NCI-H2227 (cell line): ENCODE measurements at regions not wholly inside any gene's neighbourhood (a gene's known extent, or its start where the extent isn't known, plus 50 kb on each side); places are given as distances from the start of the nearest gene placed in this dataset.

Experiments used
- DNase-seq: peaks from one replicate; lab custom pipeline; 2025; ENCODE audit not compliant: unreplicated experiment; lab: John Stamatoyannopoulos, UW

DNA sequence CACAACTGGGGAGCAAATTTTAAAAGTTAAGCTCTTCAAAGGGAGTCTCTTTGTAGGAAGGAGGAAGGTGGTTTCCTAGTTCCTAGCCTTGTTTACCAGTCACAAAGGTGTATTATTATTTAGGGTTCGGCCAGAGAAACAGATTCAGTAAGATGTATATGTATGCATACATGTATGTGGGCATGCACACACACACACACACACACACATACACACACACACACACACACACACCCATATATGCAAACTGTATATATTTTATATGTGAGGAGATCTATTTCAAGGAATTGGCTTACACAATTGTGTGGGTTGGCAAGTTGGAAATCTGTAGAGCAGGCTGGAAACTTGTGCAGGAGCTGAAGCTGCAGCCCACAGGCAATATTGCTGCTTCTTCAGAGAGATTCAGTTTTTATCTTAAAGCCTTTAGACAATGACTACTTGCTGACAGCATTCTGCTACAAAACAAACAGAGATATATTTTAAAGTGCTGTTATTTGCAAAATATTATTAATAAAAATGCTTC, 75.3 kb upstream of the DNAH5 start:
- DNase-seq: no peak

DNA sequence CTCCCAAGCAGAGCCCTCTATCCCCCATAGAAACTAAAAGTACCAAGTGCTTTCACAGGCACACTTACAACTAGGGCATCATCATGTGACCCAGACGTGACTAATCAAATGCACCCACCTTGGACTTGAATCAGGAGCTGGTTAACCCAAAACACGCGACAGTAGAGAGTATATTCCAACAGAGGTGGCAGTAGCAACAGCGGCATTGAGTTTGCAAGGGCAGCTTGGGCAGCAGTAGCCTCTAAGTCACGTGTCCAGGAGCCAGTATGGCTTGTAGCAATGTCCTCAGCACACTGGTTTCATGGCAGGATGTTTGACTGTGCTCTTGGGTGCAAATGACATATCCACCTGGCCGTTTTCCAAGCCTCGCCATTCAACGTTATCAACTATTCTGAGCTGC, 73.4 kb upstream of the DNAH5 start:
- no peak for DNase-seq

DNA sequence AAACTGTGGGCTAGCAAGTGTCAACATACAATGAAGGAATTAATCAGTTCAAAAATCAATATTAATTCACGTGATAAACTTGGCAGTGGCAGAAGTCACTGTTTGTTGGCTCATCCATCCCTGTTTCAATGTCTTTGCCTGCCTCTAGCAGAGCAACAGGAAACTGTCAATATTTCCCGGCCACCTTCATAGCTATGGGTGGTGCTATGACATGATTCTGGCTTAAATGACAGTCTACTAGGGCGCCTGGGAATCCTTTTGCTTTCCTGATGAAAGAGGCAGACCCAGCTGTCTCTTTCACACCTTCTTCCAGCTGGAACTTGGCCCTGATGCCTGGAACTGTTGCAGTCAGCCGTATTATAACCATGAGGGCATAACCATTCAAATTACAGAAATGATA, 72.1 kb upstream of the DNAH5 start:
- DNase-seq: peak; percentile 11

DNA sequence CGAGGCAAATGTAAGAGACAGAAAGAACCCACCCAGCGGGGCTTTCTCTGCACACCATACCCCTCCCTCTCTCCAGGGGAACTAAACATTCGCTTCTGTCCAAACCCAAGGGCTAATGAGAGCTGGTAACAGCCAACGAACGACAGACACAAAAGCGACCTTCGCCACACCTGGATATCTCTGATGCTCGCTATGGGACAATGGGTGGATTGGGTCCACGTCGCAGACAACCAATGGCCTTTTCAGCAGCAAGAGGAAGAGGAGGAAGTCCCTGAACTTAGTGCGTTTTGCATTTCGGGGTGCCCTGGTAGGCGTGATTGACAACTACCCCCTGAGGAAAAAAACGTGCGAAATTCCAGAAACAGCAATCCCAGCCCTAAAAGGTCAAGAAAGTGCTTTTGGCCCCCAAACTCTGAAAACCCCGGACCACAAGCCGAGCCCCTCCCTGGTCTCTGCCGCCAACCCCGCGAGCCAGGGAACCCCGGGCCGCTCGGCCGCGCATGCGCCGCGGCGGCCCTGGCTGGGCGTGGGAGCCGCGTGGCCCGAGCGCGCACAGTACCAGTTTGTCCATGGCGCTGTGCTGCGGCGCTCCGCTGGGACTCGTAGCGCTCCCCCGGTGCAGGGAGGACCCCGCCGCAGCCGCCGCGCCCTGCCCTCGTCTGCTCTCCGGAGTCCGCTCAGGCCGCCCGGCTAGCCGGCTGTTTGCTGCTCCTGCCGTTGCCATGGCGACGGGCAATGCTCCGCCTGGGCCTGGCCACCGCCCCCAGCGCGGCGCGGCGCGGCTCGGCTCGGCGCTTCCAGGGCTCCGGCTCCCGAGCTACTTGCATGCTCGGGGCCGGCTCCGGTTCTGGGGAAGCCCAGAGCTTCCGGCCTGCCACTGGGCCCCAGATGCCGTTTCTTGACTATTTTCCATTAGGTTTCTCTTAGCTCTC, 66.9 kb upstream of the DNAH5 start:
- DNase-seq: peak; percentile 97

DNA sequence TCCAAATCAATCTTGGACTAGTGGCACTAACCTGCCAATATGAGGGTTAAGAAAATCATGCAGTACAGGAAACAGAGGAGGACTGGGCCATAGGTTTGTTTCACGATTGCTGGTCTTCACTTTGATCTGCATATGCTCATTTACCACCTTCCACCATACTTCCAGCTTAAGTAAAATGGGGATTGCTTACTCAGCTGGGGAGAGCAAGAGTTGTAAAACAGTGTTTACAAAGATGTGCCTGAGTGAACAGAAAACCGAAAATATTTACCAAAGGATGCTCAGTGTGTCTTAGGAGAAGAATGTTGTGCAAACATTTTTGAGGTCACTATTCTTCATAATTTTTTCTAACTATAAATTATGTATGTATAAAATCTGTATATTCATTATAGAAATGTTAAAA, 65.1 kb upstream of the DNAH5 start:
- DNase-seq: no peak

DNA sequence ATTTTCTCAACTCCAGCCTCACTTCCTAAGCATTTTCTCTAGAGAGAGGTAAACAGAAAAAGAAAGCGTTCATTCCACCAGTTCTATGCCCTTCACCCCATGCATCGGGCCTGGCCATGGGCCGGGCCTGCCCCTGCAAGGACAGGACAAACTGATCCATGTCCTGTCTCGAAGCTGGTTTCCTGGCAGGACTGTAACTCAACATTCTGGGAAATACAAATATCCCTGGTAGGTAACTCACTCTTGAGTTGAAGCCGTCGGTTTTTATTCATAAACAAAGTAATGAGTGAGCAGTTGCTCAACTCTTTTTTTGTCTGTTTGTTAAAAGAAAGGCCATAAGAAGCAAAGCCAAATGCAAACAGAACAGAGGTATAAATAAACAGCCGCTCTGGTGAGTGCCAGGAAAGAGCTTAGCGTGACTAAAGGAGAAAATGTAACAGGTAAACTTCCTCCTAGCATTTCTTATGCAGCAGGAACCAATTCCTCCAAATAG, 64.4 kb upstream of the DNAH5 start:
- no peak for DNase-seq

DNA sequence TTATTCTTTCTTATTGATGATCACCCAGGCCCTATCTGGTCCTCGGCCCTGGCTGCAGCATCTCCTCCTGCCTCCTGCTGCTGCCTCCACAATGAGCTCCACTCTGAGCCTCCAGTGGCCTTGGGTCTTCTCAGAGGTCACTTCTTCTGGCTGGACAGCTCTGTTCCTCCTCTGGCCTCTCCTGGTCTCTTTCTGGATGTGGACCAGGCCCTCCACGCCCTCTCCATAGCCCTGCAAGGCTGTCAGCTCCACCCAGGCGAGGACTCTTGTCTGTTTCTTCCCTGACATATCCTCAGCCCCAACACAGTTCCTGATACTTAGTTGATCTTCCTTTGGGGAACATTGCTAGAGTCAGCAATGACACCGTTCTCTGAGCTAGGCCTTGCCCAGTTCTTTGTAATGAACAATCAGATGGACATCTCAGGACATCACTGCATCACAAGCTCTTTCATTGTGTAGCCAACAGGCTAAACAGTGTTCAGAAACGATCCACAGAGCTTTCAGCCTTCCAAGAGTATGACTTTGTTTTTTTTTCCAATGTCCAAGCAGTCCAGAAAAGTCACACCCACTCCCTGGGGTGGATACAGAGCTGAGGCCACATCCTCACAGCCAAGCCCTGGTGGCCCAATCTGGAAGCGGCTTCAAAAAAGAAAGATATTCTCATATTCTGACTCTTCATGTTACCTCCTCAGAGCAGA, 62.5 kb upstream of the DNAH5 start:
- no peak for DNase-seq

DNA sequence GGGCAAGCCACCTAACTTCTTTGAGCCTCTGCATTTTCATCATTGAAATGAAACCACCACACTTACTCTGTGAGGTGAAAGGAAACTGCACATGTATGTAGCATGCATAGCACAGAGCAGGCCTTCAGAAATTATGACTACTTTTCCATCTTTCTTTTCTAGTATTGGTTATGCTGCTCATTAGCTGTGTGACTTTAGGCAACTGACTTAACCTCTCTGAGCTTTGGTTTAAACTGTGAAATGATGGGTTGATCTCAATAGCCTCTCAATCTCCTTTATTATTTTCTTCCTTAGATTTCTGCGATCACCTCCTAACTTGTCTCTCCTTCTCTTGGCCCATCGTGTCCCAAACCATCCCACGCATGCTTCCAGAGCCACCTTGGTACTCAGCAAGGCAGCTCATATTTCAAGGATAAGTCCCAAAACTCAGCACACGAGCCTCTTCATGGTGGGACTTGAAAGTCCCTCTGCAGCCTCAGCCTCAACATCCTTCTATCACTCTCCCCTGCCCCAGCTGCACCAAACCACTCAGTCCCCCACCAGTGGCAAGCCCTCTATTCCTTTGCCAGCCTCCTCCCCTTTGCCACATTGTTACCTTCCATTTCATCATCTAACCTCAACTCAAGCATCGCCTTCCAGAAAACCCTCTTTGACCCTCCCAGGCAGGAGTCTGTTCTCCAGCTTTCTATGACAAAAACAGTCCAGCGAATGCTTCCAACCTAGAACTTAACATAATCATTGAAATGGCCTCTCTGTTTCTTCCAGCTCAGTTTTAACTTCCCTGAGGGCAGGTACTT, 60.3 kb upstream of the DNAH5 start:
- DNase-seq: no peak

DNA sequence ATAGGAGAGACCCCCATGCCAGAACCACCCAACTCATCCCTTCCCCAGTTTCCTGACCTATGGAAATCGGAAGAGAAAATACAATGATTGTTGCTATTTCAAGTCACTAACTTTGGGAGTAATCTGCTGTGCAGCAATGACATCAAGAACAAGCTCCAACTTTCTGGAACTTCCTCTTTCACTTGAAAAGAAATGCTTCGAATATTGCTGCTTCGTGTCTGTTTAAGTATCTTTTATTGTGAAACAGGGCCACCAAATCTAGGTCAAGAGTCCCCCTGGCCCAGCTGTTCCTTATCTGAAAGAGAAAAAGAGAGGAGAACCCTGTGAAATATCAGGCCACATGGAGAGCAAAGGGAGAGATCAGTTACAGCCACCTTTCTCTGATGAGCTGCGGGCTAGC, 59.4 kb upstream of the DNAH5 start:
- no peak for DNase-seq

DNA sequence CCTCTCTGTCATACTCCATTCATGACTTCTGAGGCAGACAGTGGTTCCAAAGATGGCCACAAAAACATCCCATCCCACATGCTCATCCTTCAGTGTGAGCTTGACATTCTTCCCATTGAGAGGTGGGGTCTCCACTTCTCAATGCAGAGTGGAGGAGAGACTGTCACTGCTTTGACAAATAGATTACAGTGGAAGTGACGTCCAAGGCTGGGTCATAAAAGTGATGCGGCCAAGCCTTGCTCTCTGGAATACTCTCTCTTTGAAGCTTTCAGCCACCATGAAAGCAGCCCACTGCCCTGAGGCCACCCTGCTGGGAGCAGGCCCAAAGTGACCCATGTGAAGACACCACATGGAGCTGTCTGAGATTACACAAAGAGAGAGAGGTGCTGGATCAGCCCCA, 59.0 kb upstream of the DNAH5 start:
- no peak for DNase-seq

DNA sequence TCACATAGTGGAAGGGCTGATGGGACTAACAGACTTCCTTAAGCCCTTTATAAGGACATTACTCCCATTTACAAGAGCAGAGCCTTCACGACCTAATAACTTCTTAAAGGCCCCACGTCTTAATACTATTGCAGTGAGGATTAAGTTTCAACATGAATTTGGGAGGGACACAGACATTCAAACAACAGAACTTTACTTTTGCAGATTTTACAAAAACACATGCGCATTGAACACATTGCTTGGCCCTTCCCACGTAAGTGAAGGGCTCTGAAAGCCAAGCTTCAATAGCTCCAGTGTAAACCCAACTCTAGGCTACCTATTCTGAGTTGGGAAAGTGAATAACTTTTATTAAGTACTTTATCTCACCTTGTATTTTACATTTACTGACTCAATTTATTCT, 53.8 kb upstream of the DNAH5 start:
- DNase-seq: no peak

DNA sequence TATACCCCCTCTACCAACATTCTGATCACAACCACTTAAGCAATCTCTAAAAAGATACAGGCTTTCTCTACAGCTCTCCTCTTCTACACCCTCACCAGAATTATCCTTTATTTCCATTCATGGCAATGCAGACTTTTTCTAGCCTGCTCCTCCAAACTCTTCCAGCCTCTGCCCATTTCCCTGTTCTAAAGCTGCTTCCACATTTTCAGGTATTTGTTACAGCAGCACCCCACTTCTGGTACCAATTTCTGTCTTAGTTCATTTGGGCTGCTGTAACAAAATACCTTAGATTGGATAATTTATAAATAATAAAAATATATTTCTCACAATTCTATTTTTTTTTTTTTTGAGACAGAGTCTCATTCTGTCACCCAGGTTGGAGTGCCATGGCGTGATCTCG, 53.0 kb upstream of the DNAH5 start:
- DNase-seq: no peak

DNA sequence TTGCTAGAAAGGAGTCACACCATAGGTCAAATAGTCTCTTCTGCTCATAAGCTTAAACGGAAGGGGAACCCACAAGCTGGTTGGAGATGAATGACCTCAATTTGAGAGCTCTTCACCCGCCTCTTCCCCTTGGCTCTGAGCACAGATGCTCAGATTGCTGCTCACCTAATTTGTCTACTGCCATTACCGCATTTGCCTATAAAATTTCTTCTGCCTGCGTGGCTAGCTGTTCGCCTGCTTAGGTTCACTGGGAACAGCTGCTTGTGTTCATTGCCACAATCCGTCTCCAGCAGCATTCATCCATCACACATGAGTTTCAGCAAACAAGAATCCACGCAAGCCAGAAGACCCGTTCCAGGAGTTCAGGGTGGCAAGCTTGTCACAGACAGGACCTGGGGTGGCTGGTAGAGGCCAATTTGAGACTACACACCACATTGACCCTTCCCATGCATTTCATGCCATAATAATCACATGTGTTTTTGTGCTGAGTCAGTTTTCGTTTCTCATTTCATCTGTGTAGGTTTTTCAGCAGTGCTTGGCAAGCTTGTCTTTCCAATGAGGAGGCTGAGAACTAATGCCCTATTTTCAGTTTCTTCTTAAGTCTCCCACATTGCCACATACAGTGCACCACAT, 50.2 kb upstream of the DNAH5 start:
- DNase-seq: no peak
